Testis (tissue), 2 donors: ENCODE measurements at regions not wholly inside any gene's neighbourhood (a gene's known extent, or its start where the extent isn't known, plus 50 kb on each side); places are given as distances from the start of the nearest gene placed in this dataset.
A peak's percentile ranks its signal among the peaks of the same experiment; 100 is the strongest.
"Not testable (repeated sequence)": the region's sequence is repeated elsewhere in the genome, so short reads cannot be mapped to it uniquely, and the experiment has no call there.

Experiments
- DNase-seq: peaks from one replicate; pipeline ENCODE4 v3.0.0-alpha.2; 2019
- H3K27ac ChIP-seq, 2 donors: fragments of 200-600 bp; sonication (generic); one replicate each; pipeline ENCODE4 v1.5.1; 2019
- H3K27me3 ChIP-seq: fragments of 200-600 bp; sonication (generic); one replicate; pipeline ENCODE4 v1.5.1; 2019
- H3K36me3 ChIP-seq: fragments of 200-600 bp; sonication (generic); one replicate; pipeline ENCODE4 v1.5.1; 2017; ENCODE audit warnings: low read depth; ENCODE audit errors: missing control alignments
- H3K4me1 ChIP-seq: fragments of 200-600 bp; sonication (generic); one replicate; pipeline ENCODE4 v1.5.1; 2019
- H3K4me3 ChIP-seq, 2 donors: fragments of 200-600 bp; sonication (generic); one replicate each; pipeline ENCODE4 v1.5.1; 2017 to 2019
- H3K9me3 ChIP-seq: fragments of 200-600 bp; sonication (generic); one replicate; pipeline ENCODE4 v1.5.1; 2017
- CTCF ChIP-seq, 3 experiments: fragments of 450-650 bp in 2 of 3; fragments of 200-600 bp in 1 of 3; sonication (generic) in 1 of 3; IDR thresholded peaks; one replicate each; pipeline ENCODE4 v1.5.1; 2016 to 2019; ENCODE audit warnings: antibody characterized with exemption in 3 of 3, mild to moderate bottlenecking in 2 of 3, moderate library complexity in 1 of 3
- POLR2A ChIP-seq: fragments of 450-650 bp; IDR thresholded peaks from one replicate; pipeline ENCODE4 v1.6.1; 2017; ENCODE audit warnings: antibody characterized with exemption, mild to moderate bottlenecking, moderate library complexity
- WGBS, 2 donors: methylation state at CpG; one replicate each; pipeline ENCODE4 v1.1.5; 2018; 5-methylcytosine and 5-hydroxymethylcytosine counted together
- intact Hi-C: fragments of 100-400 bp; cut with DNase I; formaldehyde crosslinking; loops from one replicate; pipeline ENCODE4 v1.15.1; 2023; ENCODE audit warnings: low total_unique reads

- no peaks in the 10 kb centered on the region for H3K9me3 ChIP-seq
- no peaks in the 10 kb centered on the region for H3K36me3 ChIP-seq
- TF ChIP-seq CTCF (IDR thresholded peaks at IDR 0.05) = no peak
- TF ChIP-seq POLR2A = no peak
- no peak for DNase-seq
- H3K27ac ChIP-seq = no peak overlapping the region
- no peaks in the 10 kb centered on the region for H3K4me1 ChIP-seq
- H3K27me3 ChIP-seq = no peaks in the 10 kb centered on the region
- intact Hi-C loops = no loop called here
- WGBS, 2 donors = 77 to 88% methylated on average over 4 of the region's 4 CpGs
- H3K4me3 ChIP-seq = no peak overlapping the region
These were observed 102.3 kb downstream of the F11 start for GRCh38 chr4:186368281-186368680.

- Histone ChIP-seq H3K27ac (no peak overlapping the region), H3K9me3 (no peaks in the 10 kb centered on the region), H3K4me1 (no peaks in the 10 kb centered on the region), H3K27me3 (no peaks in the 10 kb centered on the region), H3K4me3 (no peak overlapping the region), H3K36me3 (no peaks in the 10 kb centered on the region)
- WGBS, 2 donors = 94% methylated on average over 5 of the region's 5 CpGs
- intact Hi-C loops = no loop called here
- TF ChIP-seq POLR2A (no peak), CTCF (IDR thresholded peaks at IDR 0.05) (no peak)
- DNase-seq = no peak
These were observed 100.3 kb downstream of the F11 start for GRCh38 chr4:186366326-186366725.

GRCh38 chr4:186363038-186363437 lies 97.0 kb downstream of the F11 start:
- 78 to 93% methylated on average over 6 of the region's 6 CpGs for WGBS, 2 donors
- peak in 2 of 3 experiments; percentile 14 to 18 for TF ChIP-seq CTCF (IDR thresholded peaks at IDR 0.05)
- H3K36me3 ChIP-seq, H3K27ac ChIP-seq, H3K4me3 ChIP-seq, H3K4me1 ChIP-seq, intact Hi-C loops, H3K27me3 ChIP-seq, H3K9me3 ChIP-seq: not testable (repeated sequence)
- DNase-seq = peak; percentile 79

- Histone ChIP-seq H3K4me1 (no peaks in the 10 kb centered on the region), H3K27me3 (no peaks in the 10 kb centered on the region), H3K4me3 (no peak overlapping the region), H3K27ac (no peak overlapping the region), H3K9me3 (no peaks in the 10 kb centered on the region), H3K36me3 (no peaks in the 10 kb centered on the region)
- WGBS, 2 donors = 86 to 95% methylated on average over 4 of the region's 4 CpGs
- no peak for DNase-seq
- intact Hi-C loops = no loop called here
- TF ChIP-seq POLR2A (no peak), CTCF (IDR thresholded peaks at IDR 0.05) (no peak)
These were observed 94.6 kb downstream of the F11 start for GRCh38 chr4:186360551-186360950.

GRCh38 chr4:186351668-186352194 lies 85.7 kb downstream of the F11 start:
- no peak for DNase-seq
- H3K9me3 ChIP-seq = no peaks in the 10 kb centered on the region
- no peaks in the 10 kb centered on the region for H3K4me1 ChIP-seq
- H3K4me3 ChIP-seq = no peak overlapping the region
- no peaks in the 10 kb centered on the region for H3K36me3 ChIP-seq
- WGBS, 2 donors = 87 to 99% methylated on average over 7 of the region's 7 CpGs
- no peaks in the 10 kb centered on the region for H3K27me3 ChIP-seq
- TF ChIP-seq POLR2A (no peak), CTCF (IDR thresholded peaks at IDR 0.05) (no peak)
- intact Hi-C loops = no loop called here
- H3K27ac ChIP-seq = no peak overlapping the region
